Ishikawa (cell line): ENCODE measurements at regions not wholly inside any gene's neighbourhood (a gene's known extent, or its start where the extent isn't known, plus 50 kb on each side); places are given as distances from the start of the nearest gene placed in this dataset.

ENCODE experiments used
- CEBPB ChIP-seq: IDR thresholded peaks from 2 replicates; pipeline ENCODE4 v1.6.1; 2012
- CREB1 ChIP-seq: IDR thresholded peaks from 2 replicates; pipeline ENCODE4 v1.6.1; 2012; ENCODE audit warnings: low read depth
- EGR1 ChIP-seq: IDR thresholded peaks from 2 replicates; pipeline ENCODE4 v1.6.1; 2012
- EP300 ChIP-seq: IDR thresholded peaks from 2 replicates; pipeline ENCODE4 v1.6.1; 2012; ENCODE audit warnings: borderline replicate concordance
- FOXM1 ChIP-seq: IDR thresholded peaks from 2 replicates; pipeline ENCODE4 v1.6.1; 2012; ENCODE audit warnings: low read depth, borderline replicate concordance
- NFIC ChIP-seq: IDR thresholded peaks from 2 replicates; pipeline ENCODE4 v1.6.1; 2012
- RAD21 ChIP-seq: IDR thresholded peaks from 2 replicates; pipeline ENCODE4 v1.6.1; 2012; ENCODE audit warnings: low read depth
- TAF1 ChIP-seq: IDR thresholded peaks from 2 replicates; pipeline ENCODE4 v1.6.1; 2012; ENCODE audit warnings: low read depth, mild to moderate bottlenecking
- TCF12 ChIP-seq: IDR thresholded peaks from 2 replicates; pipeline ENCODE4 v1.6.1; 2012; ENCODE audit warnings: low read depth
- TEAD4 ChIP-seq: IDR thresholded peaks from 2 replicates; pipeline ENCODE4 v1.6.1; 2012
- YY1 ChIP-seq: IDR thresholded peaks from 2 replicates; pipeline ENCODE4 v1.6.1; 2012; ENCODE audit warnings: low read depth
- ZBTB7A ChIP-seq: IDR thresholded peaks from 2 replicates; pipeline ENCODE4 v1.6.1; 2012; ENCODE audit warnings: low read depth
- TF ChIP-seq, protein P1 (sequence below): IDR thresholded peaks from 2 replicates; pipeline ENCODE4 v1.6.1; 2012
- TF ChIP-seq, protein P2 (sequence below): IDR thresholded peaks from 2 replicates; pipeline ENCODE4 v1.6.1; 2012
- TF ChIP-seq, protein P3 (sequence below): IDR thresholded peaks from 2 replicates; pipeline ENCODE4 v1.6.1; 2012; ENCODE audit warnings: low read depth, mild to moderate bottlenecking

DNA sequence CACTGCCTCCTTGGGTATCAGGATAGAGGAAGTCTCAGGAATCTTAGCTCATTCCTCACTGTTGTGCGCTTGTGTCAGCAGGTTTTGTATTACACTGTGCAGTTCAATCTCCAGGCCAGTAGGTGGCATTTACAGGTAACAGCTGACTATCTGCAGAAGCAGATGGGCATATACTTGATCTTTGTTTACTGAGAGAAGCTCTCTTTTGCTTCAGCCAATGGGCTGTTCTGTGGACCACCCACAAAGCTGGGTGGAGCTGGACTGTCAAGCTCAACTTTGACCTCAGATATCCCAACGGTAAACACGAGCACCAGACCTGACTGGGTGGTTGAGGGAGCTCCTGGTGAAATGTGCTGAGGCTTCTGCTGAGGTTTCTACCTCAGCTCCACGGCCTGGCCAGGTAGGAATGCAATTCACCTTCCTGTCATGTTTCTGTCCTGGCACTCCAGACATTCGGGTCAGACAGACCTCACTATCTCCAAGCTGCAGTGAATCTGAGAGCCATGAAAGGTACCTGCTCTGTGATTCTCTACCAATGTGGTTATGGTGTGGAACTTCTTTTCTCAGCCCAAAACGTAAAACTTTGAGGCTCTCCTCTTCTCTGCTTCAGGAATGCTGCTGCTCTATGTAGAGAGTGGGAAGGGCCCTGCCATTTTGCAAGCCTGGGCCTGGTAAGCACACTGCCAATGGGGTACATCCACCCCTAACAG, 167.9 kb upstream of the ACTBL2 start:
- TF ChIP-seq TEAD4, result no peak
- no peak for TF ChIP-seq CEBPB
- TF ChIP-seq RAD21, result peak; percentile 80
- no peak for TF ChIP-seq ZBTB7A
- no peak for TF ChIP-seq TAF1
- TF ChIP-seq, protein P1, sequence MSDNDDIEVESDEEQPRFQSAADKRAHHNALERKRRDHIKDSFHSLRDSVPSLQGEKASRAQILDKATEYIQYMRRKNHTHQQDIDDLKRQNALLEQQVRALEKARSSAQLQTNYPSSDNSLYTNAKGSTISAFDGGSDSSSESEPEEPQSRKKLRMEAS, result no peak
- TF ChIP-seq FOXM1, result no peak
- TF ChIP-seq, protein P2, sequence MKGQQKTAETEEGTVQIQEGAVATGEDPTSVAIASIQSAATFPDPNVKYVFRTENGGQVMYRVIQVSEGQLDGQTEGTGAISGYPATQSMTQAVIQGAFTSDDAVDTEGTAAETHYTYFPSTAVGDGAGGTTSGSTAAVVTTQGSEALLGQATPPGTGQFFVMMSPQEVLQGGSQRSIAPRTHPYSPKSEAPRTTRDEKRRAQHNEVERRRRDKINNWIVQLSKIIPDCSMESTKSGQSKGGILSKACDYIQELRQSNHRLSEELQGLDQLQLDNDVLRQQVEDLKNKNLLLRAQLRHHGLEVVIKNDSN, result no peak
- TF ChIP-seq NFIC, result no peak

DNA sequence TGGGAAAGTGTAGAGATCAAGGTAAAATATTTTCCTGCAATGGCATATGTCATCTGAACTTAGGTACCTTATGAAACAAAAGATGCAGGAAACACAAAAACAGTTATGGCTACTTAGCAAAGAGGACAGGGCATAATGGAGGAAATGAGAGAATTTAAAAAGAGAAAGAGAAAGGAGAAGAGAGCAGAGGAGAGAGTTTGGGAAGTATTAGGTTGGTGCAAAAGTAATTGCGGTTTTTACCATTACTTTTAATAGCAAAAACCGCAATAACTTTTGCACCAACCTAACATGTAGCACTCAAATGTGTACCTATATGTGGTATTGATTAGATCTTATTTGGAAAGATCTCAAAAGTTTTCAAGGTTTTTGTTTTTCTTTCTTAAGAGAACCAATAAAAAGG, 160.1 kb upstream of the ACTBL2 start:
- TF ChIP-seq ZBTB7A, result no peak
- no peak for TF ChIP-seq EP300
- TF ChIP-seq TAF1, result no peak
- TF ChIP-seq TCF12, result no peak
- TF ChIP-seq EGR1, result no peak
- TF ChIP-seq CREB1, result no peak

DNA sequence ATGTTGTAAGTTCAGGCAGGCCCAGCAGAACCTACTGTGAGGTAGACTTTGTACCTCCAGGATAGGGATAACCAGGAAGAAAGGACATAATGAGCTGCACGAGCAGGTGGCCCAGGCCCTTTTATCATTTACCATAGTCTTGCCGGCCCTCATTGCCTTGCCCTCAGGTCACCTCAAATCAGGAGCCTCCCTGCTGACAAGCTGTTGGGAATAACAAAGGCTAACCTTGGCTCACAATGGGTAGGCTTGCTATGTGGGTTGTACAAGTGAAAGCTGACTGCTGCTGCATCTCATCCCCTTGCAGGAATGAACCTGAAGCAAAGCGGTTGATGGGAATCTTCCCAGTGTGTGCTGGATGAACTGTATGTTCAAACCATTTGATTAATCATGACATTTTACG, 159.5 kb upstream of the ACTBL2 start:
- TF ChIP-seq ZBTB7A, result no peak
- no peak for TF ChIP-seq CEBPB
- TF ChIP-seq, protein P3, sequence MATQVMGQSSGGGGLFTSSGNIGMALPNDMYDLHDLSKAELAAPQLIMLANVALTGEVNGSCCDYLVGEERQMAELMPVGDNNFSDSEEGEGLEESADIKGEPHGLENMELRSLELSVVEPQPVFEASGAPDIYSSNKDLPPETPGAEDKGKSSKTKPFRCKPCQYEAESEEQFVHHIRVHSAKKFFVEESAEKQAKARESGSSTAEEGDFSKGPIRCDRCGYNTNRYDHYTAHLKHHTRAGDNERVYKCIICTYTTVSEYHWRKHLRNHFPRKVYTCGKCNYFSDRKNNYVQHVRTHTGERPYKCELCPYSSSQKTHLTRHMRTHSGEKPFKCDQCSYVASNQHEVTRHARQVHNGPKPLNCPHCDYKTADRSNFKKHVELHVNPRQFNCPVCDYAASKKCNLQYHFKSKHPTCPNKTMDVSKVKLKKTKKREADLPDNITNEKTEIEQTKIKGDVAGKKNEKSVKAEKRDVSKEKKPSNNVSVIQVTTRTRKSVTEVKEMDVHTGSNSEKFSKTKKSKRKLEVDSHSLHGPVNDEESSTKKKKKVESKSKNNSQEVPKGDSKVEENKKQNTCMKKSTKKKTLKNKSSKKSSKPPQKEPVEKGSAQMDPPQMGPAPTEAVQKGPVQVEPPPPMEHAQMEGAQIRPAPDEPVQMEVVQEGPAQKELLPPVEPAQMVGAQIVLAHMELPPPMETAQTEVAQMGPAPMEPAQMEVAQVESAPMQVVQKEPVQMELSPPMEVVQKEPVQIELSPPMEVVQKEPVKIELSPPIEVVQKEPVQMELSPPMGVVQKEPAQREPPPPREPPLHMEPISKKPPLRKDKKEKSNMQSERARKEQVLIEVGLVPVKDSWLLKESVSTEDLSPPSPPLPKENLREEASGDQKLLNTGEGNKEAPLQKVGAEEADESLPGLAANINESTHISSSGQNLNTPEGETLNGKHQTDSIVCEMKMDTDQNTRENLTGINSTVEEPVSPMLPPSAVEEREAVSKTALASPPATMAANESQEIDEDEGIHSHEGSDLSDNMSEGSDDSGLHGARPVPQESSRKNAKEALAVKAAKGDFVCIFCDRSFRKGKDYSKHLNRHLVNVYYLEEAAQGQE, result no peak
- no peak for TF ChIP-seq FOXM1
- TF ChIP-seq NFIC, result no peak
- TF ChIP-seq TEAD4, result no peak
- no peak for TF ChIP-seq TAF1
- no peak for TF ChIP-seq EGR1
- TF ChIP-seq, protein P2, result no peak
- no peak for TF ChIP-seq TCF12
- TF ChIP-seq YY1, result no peak

DNA sequence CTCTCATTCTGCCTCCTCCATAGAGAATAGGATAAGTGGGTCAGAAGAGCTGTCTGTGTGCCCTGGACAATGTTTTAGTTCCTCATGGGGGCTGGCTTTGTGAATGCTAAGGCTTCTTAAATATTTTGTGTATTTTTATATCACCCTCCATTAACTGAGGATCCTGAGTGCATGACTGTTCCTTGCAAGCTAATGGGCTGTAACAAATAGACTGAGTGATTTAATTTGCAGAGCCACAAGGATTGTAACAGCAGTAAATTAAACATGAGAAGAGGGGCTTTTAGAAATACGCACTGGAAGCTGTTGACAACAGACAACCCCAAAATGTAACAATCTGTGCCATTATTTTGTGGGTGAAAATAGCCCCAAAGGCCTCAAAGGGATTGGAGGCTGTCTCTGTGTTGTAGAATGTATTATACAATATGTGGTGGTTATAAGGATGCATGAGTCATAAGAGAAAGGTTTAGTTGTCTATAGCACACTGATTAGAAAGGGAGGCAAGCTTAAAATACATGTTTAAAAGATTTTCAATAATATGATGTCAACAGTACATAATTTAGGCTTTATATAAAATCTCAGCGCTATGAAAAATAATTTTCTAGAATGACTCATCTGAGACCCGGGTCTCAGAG, 152.7 kb upstream of the ACTBL2 start:
- TF ChIP-seq TEAD4 (no peak), CEBPB (no peak), FOXM1 (no peak), CREB1 (no peak), RAD21 (no peak), ZBTB7A (no peak), TAF1 (no peak), TCF12 (no peak), NFIC (no peak), YY1 (no peak), EGR1 (no peak), EP300 (no peak)
- TF ChIP-seq, protein P2, result no peak
- TF ChIP-seq, protein P1, result no peak
- TF ChIP-seq, protein P3, result no peak

DNA sequence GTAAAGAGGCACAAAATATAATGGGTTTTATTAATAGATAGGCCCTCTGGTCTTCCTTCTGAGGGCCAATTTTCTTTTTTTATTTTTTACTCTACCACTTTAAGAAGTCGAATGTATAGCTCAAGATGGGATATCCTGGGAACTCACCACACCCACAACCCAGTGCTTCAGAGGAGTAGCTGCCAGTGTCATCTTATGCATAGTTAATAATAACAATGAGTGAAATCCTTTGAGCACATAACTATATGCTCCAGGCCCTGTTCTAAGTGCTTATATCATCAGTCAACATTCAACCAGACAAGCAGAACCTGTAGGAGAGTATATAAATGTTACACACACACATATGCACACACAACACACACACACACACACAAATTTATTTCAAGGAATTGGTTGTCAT, 150.3 kb upstream of the ACTBL2 start:
- TF ChIP-seq CREB1 (no peak), ZBTB7A (no peak), FOXM1 (no peak), TAF1 (no peak), YY1 (no peak), TCF12 (no peak), NFIC (no peak)
- TF ChIP-seq, protein P2, result no peak
- TF ChIP-seq, protein P3, result no peak
- TF ChIP-seq, protein P1, result no peak
